HG02973 (cell line): ENCODE measurements at regions not wholly inside any gene's neighbourhood (a gene's known extent, or its start where the extent isn't known, plus 50 kb on each side); places are given as distances from the start of the nearest gene placed in this dataset.

Experiments used
- ATAC-seq: cut with Tn5 transposase; IDR thresholded peaks from one replicate; pipeline ENCODE4 v1.9.1; 2021; ENCODE audit warnings: moderate library complexity; ENCODE audit not compliant: unreplicated experiment

DNA sequence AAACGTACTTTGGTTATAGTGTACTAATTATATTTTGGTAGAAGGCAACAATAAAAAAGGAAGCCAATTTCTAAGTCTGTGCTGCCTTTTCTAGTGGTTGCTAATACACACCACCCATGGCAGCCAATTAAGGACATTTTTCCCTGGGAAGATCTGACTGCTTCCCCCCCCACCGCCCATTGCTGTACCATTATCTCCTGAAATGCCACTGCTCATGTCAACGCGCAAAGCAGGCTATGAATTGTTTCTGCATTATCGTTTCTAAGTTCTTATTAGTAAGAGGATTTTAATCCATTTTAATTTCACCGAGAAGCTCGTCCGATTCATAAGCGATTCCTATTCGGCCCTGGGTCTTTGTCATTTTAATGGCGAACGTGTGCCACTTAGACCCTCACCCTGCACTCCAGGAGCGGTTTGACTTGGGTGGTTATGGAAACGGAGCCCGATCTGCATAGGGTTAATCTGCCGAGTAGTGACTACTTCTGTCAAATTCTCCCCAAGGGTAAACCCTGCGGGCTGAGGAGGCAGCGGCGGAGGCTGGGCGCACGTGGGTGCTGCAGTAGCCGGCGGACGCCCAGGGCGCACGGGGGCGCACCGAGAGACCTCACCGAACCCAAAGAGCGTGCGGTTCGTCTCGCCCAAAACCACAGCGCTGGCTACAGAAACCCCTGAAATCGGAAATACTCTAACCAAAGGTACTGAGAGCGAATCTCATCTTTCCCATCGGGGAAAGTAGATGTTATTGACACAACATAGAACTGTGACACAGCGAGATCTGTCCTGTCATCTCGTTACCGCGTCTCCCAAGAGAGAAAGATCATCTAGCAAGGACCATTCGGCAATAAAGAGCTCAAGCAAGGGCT, 55.8 kb upstream of the SHC3 start:
- peak; percentile 74 for ATAC-seq

DNA sequence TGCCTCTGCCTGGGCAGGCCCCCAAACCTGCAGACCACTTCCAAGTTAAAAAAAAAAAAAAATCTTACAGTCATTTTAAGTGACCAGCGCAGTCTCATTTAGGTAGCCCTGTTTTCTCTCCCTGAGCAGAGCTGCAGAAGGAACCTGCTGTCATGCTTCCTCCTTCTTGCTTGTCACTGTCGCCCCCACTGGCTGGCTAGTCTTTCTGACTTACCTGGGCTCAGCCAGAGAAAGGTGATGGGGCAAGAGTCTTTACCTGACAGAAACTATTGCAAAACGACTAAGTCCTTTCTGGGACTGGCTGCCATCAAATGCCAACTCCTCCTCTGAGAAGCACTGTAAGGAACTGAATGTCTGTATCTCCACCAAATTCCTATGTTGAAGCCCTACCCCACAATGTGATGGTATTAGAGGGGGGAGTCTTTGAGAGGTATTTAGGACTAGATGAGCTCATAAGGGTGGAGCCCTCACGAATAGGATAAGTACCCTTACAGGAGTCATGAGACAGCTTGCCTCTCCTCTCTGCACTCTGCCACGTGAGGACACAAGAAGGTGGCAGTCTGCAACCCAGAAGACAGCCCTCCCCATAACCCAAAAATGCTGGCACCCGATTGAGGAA, 58.4 kb upstream of the SHC3 start:
- no peak for ATAC-seq

DNA sequence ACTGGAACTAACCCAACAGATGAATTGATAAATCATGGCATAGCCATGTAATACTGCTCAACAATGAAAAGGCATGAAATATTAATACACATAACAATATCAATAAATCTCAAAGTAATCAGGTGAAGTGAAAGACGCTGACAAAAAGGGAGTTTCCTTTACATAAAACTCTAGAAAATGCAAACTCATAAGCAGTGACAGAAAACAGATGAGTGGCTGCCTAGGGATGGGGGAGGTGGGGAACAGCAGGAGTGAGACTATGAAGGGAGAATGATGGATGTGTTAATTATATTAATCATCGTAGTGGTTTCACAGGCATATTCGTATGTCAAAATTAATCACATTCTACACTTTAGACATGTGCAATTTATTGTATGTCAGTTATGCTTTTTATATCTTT, 59.8 kb upstream of the SHC3 start:
- no peak for ATAC-seq

DNA sequence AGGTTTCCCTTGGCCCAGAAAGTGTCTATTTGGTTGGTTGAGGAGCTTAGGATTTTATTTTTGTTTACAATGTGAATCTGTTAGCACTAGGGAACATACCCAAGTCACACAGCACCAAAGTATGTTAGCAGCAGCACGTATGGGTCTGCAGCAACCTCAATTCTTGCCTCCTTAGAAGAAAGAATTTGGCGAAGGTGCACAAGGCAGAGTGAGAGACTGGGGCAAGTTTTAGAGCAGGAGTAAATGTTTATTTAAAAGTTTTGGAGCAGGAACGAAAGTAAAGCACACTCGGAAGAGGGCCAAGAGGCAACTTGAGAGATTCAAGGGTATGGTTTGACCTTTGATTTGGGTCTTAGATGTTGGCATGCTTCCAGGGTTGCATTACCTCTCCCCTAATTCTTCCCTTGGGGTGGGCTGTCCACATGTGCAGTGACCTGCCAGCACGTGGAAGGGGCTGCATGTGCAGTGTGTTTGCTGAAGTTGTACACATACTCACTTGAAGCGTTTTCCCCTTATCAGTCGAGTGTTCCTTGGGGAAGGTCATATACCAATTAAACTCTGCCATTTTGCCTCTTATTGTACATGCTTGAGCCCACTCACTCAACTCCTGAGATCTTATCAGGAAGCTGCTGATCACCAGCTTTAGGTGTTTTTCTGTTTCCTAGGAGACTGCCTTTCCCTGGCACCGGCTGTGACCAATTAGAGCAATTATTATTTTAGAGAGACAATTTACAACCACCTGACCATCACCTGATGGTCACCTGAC, 64.9 kb upstream of the SHC3 start:
- ATAC-seq, result no peak

DNA sequence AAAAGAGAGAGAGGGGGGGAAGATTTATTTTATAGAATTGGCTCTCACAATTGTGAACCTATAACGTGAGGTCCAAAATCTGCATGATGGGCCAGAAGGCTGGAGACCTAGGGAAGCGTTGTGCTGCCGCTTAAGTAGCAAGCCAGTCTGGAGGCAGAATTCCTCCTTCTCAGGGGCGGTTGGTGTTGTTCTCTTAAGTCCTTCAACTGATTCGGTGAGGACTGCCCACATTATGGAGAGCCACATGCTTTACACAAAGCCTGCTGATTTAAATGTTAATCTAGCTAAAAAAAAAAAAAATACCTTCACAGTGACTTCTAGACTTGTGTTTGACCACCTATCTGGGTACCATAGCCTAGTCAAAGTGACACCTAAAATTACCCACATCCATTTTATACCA, 64.2 kb upstream of the CKS2 start:
- ATAC-seq, result no peak

DNA sequence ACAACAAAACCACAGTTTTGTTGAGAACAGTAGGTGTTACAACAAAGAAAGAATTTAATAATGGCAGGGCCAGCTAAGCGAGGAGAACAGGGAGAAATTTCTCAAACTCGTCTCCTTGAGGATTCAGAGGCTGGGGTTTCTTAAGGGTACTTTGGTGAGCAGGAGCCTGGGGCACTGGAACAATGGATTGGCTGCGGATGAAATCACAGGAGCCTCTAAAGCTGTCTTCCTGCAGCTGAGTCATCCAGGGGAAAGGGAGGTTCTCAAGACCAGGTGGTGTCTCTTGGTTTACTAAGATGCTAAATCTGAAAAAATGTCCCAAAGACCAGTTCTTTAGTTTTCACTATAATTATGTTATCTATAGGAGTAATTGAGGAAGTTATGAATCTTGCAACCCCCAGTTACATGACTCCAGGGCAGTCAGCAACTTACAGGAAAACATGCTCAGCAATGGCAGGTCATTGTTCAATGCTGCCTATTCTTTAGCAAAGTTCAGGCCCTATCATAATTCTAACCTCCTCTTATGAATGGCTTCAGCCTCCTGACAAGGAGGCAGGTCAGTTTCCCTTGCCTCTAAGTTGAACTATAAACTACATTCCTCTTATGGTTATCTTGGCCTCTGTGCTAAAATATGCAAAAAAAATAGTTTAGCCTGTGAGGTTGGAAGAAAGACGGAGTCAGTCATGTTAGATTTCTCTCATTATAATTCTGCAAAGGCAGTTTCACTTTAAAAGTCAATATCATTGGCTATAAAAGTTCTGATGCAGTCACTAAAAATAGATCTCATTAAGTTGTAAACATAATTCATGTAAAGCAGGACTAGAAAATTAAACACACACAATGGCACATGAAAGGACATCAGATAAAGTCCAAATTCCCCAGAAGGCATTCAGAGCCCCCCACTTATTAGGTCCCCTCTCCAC, 63.3 kb upstream of the CKS2 start:
- ATAC-seq, result no peak

DNA sequence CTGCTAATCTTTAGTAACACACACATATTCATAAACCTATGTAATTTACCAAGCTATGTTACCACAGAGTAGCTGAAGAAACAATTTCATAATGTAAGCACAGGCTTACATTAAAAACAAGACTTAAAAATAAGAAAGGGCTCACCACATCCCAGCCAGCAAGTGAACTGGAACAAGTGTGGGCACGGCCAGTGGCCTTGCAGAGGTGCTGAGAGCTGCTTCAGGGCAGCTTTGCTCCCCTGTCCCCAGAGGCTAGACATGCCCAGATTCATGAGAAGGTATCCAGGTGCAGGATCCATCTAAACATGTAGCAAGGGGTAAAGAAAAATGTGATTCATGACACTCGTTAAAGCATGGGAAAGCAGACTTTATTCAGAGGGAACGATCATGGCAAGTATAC, 62.0 kb upstream of the CKS2 start:
- no peak for ATAC-seq

DNA sequence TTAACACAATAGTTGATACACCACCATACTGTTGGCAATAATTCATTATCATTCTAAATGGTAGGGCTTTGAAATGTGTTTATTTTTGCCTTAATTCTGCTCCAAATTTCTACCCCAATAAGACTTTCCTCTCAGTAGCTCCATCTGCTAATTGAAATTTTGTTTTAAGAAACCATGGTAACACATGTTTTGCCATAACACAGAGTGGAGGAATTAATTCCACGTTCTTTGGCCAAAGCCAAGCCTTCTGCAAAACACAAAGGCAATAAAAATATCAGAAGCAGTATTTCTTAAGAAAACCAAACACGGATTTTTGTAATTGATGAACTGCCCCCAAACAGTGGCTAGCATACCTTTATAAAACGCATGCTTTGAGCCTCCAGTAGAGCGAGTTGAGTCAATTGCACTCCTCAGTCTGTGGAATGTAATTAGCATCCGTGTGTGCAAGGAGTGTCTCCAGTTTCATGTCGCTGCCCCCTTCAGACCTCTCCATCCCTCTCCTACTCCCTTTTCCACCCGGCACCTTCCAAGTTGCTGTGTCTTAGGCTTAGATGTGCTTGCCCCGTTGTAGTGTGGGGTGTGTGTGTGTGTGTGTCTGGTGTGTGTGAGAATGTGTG, 58.2 kb upstream of the CKS2 start:
- ATAC-seq, result no peak

DNA sequence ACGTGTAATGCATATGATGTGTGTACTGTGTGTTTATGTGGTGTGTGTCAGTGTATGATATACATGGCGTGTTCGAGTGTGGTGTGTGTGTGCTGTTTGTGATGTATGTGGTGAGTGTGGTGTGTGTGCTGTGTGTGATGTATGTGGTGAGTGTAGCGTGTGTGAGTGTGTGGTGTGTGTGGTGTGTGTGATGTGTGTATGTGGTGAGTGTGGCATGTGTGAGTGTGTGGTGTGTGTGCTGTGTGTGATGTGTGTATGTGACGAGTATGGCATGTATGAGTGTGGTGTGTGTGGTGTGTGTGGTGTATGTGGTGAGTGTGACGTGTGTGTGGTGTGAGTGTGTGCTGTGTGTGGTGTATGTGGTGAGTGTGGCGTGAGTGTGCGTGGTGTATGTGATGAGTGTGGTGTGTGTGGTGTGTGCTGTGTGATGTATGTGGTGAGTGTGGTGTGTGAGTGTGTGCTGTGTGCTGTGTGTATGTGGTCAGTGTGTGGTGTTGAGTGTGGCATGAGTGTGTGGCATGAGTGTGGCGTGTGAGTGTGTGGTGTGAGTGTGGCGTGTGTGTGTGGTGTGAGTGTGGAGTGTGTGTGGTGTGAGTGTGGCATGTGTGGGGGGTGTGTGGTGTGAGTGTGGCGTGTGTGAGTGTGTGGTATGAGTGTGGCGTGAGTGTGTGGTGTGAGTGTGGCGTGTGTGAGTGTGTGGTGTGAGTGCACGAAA, 56.8 kb upstream of the CKS2 start:
- ATAC-seq, result no peak

DNA sequence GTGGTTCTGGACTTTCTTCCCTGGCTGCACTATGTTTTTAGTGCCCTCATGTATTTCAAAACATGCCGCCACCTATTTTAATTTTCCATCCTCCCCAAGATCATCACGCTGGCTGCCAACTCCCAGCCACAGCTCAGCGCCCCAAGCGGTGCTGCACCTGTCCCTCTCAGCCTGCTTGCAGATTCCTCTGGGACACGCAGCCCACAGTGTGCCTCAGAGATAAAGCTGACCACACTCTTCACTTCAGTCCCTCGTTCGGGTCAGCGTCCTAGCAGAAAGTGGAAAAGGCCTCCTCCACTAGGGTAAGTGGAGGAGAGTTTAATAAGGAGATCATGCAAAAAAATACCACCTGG, 56.2 kb upstream of the CKS2 start:
- no peak for ATAC-seq

DNA sequence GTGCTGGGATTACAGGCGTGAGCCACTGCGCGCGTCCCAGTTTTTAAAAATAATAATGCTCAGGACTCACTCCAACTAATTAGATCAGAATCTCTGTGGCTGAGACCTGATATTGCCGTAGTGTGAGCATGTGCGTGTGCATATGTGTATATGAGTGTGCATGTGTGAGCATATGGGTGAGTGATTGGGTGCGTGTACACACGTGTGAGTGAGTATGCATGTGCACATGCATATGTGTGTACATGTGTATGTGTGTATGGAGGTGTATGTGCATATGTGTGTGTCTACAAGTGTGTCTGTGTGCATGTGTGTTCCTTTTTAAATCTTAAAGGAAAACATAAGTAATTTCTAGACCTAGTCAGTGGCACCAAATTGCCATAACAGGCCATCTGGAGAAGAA, 54.8 kb upstream of the CKS2 start:
- no peak for ATAC-seq

DNA sequence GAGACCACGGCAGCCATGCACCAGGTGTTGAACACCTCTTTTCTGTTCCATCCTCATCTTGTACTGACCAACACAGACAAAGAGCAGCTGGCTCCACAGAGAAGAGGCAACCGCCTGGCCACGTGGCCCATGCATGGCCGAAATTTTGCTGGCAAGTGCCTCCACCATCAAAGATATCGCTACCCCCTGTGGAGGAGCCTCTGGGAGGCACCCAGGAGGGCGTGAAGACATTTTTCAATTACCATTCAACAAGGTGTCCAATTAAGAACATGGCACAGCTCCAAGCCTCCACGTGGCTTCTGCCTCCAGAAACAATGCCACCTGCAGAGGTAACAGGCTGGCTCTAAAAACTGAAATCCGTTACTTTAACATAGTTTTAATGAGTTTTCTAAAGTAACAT, 54.4 kb upstream of the CKS2 start:
- ATAC-seq, result no peak

DNA sequence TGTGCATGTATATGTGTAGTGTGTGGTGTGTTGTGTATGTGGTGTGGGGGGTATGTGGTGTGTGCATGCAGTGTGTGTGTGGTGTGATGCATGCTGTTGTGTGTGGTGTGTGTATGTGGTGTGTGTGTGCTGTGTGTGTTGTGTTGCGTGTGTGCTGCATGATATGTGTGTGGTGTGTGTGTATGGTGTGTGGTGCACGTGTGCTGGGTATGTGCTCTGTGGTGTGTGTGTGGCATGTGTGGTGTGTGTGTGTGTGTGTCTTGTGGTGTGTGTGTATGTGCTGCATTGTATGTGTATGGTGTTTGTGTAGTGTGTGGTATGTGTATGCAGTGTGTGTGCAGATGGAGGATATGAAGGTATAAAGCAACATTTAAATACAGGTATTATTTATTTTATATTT, 50.5 kb upstream of the CKS2 start:
- ATAC-seq, result no peak
